HepG2 (cell line): ENCODE measurements at regions not wholly inside any gene's neighbourhood (a gene's known extent, or its start where the extent isn't known, plus 50 kb on each side); places are given as distances from the start of the nearest gene placed in this dataset.

Experiments
- CAMTA2 ChIP-seq: sonication (generic); formaldehyde crosslinking; IDR thresholded peaks from 2 replicates; pipeline ENCODE4 v1.4.0; 2020; ENCODE audit warnings: mild to moderate bottlenecking, missing genetic modification reagents, borderline replicate concordance
- JARID2 ChIP-seq: sonication (generic); formaldehyde crosslinking; IDR thresholded peaks from 2 replicates; pipeline ENCODE4 v1.8.1; 2023; ENCODE audit warnings: missing genetic modification reagents, inconsistent platforms; ENCODE audit not compliant: insufficient replicate concordance
- NR2C2 ChIP-seq: sonication (generic); formaldehyde crosslinking; IDR thresholded peaks from 2 replicates; pipeline ENCODE4 v1.4.0; 2020; ENCODE audit warnings: missing genetic modification reagents, mild to moderate bottlenecking, moderate library complexity, borderline replicate concordance
- RAD21 ChIP-seq: fragments of 450-650 bp; formaldehyde crosslinking; IDR thresholded peaks from 2 replicates; pipeline ENCODE4 v1.5.0; 2020; ENCODE audit warnings: mild to moderate bottlenecking
- RBAK ChIP-seq: sonication (generic); formaldehyde crosslinking; IDR thresholded peaks from 2 replicates; pipeline ENCODE4 v1.5.1; 2020; ENCODE audit warnings: mild to moderate bottlenecking, missing genetic modification reagents
- ZNF747 ChIP-seq: sonication (generic); formaldehyde crosslinking; IDR thresholded peaks from 2 replicates; pipeline ENCODE4 v1.8.1; 2023; ENCODE audit warnings: missing genetic modification reagents, mild to moderate bottlenecking, borderline replicate concordance

DNA sequence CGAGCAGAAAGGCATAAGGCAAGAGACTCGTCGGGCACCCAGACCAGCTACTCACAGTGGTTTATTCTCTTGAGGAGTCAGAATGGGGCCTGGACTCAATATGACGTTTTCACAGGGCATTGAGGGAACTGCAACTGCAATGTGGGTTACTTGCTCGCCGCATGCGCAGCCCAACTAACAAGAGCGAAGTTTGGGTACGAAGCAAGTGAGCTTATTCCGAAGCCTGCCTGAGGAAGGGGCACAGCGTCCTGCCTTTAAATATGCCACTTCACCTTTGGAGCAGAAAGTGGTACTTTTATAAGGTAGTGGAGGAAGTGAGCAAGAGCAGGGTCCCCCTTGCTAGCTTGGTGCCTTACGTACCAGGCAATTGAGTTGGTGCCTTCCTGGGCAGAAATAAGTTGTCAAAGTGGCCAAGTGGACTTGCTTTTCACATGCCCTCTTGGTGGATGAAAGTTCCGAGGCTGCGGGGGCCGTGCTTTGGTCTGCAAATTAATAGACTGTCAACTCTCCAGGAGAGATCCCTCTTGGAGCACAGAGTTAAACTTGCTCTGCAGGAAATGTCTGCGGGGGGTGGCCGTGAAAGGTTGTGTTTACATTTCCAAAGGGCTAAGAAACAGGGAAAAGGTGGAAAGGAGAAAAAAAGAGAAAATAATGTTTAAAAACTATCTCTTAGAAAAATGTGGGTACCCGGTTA lies 480.4 kb downstream of the TRIML1 start:
- TF ChIP-seq ZNF747 (CRISPR knock-in tag), result no peak
- TF ChIP-seq RBAK (CRISPR knock-in tag), result no peak
- TF ChIP-seq RAD21 (CRISPR knock-in tag), result no peak
- TF ChIP-seq NR2C2 (CRISPR knock-in tag), result no peak
- TF ChIP-seq JARID2 (CRISPR knock-in tag), result no peak
- TF ChIP-seq CAMTA2 (CRISPR knock-in tag), result no peak
